ENCODE measurements at regions not wholly inside any gene's neighbourhood (a gene's known extent, or its start where the extent isn't known, plus 50 kb on each side); places are given as distances from the start of the nearest gene placed in this dataset.
"Not testable (repeated sequence)": the region's sequence is repeated elsewhere in the genome, so short reads cannot be mapped to it uniquely, and the experiment has no call there.

GRCh38 chr18:11487390-11487789, 122.0 kb upstream of the SLC35G4 start:
- H3K9me3 ChIP-seq (ENCODE audit: control extremely low read depth in 1 of 5, control insufficient read depth in 4 of 5, insufficient read depth in 2 of 5, low read depth in 1 of 5, low read length in 4 of 5) = peaks cover 0 to 2% (median 0%) of the 10 kb centered on the region in 5 experiments
- no peak overlapping the region for H3K4me3 ChIP-seq (ENCODE audit: control insufficient read depth in 1 of 7, extremely low read depth in 1 of 7, insufficient read depth in 4 of 7, low read depth in 2 of 7, low read length in 6 of 7)
- CTCF ChIA-PET = no interaction called here
- no CpG with 5 or more reads among the region's 1 CpG for WGBS (ENCODE audit: insufficient coverage)
- POLR2A ChIA-PET = no interaction called here
- no peaks in the 10 kb centered on the region for H3K27me3 ChIP-seq (replicated peaks in 2 of 5; ENCODE audit: control insufficient read depth in 4 of 5, insufficient read depth in 5 of 5, low read length in 4 of 5)
- no peak for DNase-seq
- H3K36me3 ChIP-seq (ENCODE audit: control insufficient read depth in 4 of 4, insufficient read depth in 4 of 4, low read length in 3 of 4) = no peaks in the 10 kb centered on the region
- no peaks in the 10 kb centered on the region for H3K4me1 ChIP-seq (ENCODE audit: control extremely low read depth in 1 of 4, control insufficient read depth in 4 of 4, insufficient read depth in 4 of 4, low read length in 3 of 4)
- H3K27ac ChIP-seq (ENCODE audit: insufficient read depth in 1 of 2, low read depth in 1 of 2, low read length in 2 of 2, poor library complexity in 1 of 2, severe bottlenecking in 2 of 2) = no peak overlapping the region

GRCh38 chr18:11482271-11482670, 127.1 kb upstream of the SLC35G4 start:
- Histone ChIP-seq H3K36me3 (ENCODE audit: control insufficient read depth in 4 of 4, insufficient read depth in 4 of 4, low read length in 3 of 4) (no peaks in the 10 kb centered on the region), H3K27me3 (replicated peaks in 2 of 5; ENCODE audit: control insufficient read depth in 4 of 5, insufficient read depth in 5 of 5, low read length in 4 of 5) (no peaks in the 10 kb centered on the region), H3K9me3 (ENCODE audit: control extremely low read depth in 1 of 5, control insufficient read depth in 4 of 5, insufficient read depth in 2 of 5, low read depth in 1 of 5, low read length in 4 of 5) (no peaks in the 10 kb centered on the region), H3K4me3 (ENCODE audit: control insufficient read depth in 1 of 7, extremely low read depth in 1 of 7, insufficient read depth in 4 of 7, low read depth in 2 of 7, low read length in 6 of 7) (no peak overlapping the region), H3K27ac (ENCODE audit: insufficient read depth in 1 of 2, low read depth in 1 of 2, low read length in 2 of 2, poor library complexity in 1 of 2, severe bottlenecking in 2 of 2) (no peak overlapping the region), H3K4me1 (ENCODE audit: control extremely low read depth in 1 of 4, control insufficient read depth in 4 of 4, insufficient read depth in 4 of 4, low read length in 3 of 4) (no peaks in the 10 kb centered on the region)
- ChIA-PET CTCF (interaction anchor here (0.6 kb wide), 1 partner anchor 31 kb away, joined by 4 read pairs; no protein-coding TSS in a partner anchor), POLR2A (no interaction called here)
- DNase-seq = peak in 2 of 3 donors; percentile 1 to 8

GRCh38 chr18:11480692-11481091, 128.7 kb upstream of the SLC35G4 start:
- H3K36me3 ChIP-seq (ENCODE audit: control insufficient read depth in 4 of 4, insufficient read depth in 4 of 4, low read length in 3 of 4) = no peaks in the 10 kb centered on the region
- CTCF ChIA-PET = interaction anchor here (0.5 kb wide), 1 partner anchor 700 kb away, joined by 3 read pairs; no protein-coding TSS in a partner anchor

DNA sequence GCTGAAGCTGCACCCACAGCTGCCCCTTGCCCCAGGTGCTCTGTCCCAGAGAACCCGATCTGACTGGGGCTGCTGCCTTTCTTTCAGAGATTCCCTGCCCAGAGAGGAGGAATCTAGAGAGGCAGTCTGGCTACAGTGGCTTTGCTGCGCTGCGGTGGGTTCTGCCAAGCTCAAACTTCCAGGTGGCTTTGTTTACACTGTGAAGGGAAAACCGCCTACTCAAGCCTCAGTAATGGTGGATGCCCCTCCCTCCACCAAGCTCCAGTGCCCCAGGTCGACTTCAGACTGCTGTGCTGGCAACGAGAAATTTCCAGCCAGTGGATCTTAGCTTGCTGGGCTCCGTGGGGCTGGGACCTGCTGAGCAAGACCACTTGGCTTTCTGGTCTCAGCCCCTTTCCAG, 130.4 kb upstream of the SLC35G4 start:
- H3K27ac ChIP-seq (ENCODE audit: insufficient read depth in 1 of 2, low read depth in 1 of 2, low read length in 2 of 2, poor library complexity in 1 of 2, severe bottlenecking in 2 of 2); H3K36me3 ChIP-seq (ENCODE audit: control insufficient read depth in 4 of 4, insufficient read depth in 4 of 4, low read length in 3 of 4); POLR2A ChIA-PET; H3K4me3 ChIP-seq (ENCODE audit: control insufficient read depth in 1 of 7, extremely low read depth in 1 of 7, insufficient read depth in 4 of 7, low read depth in 2 of 7, low read length in 6 of 7); H3K4me1 ChIP-seq (ENCODE audit: control extremely low read depth in 1 of 4, control insufficient read depth in 4 of 4, insufficient read depth in 4 of 4, low read length in 3 of 4); H3K9me3 ChIP-seq (ENCODE audit: control extremely low read depth in 1 of 5, control insufficient read depth in 4 of 5, insufficient read depth in 2 of 5, low read depth in 1 of 5, low read length in 4 of 5); DNase-seq; CTCF ChIA-PET; H3K27me3 ChIP-seq (replicated peaks in 2 of 5; ENCODE audit: control insufficient read depth in 4 of 5, insufficient read depth in 5 of 5, low read length in 4 of 5): not testable (repeated sequence)
- WGBS (ENCODE audit: insufficient coverage) = 96% methylated on average over 5 of the region's 7 CpGs

More at GRCh38 chr18:11480692-11481091, 128.7 kb upstream of the SLC35G4 start:
- Histone ChIP-seq H3K9me3 (ENCODE audit: control extremely low read depth in 1 of 5, control insufficient read depth in 4 of 5, insufficient read depth in 2 of 5, low read depth in 1 of 5, low read length in 4 of 5) (no peaks in the 10 kb centered on the region), H3K4me3 (ENCODE audit: control insufficient read depth in 1 of 7, extremely low read depth in 1 of 7, insufficient read depth in 4 of 7, low read depth in 2 of 7, low read length in 6 of 7) (no peak overlapping the region), H3K4me1 (ENCODE audit: control extremely low read depth in 1 of 4, control insufficient read depth in 4 of 4, insufficient read depth in 4 of 4, low read length in 3 of 4) (no peaks in the 10 kb centered on the region), H3K27me3 (replicated peaks in 2 of 5; ENCODE audit: control insufficient read depth in 4 of 5, insufficient read depth in 5 of 5, low read length in 4 of 5) (no peaks in the 10 kb centered on the region), H3K27ac (ENCODE audit: insufficient read depth in 1 of 2, low read depth in 1 of 2, low read length in 2 of 2, poor library complexity in 1 of 2, severe bottlenecking in 2 of 2) (no peak overlapping the region)
- POLR2A ChIA-PET = no interaction called here
- no CpG with 5 or more reads among the region's 1 CpG for WGBS (ENCODE audit: insufficient coverage)
- no peak for DNase-seq

GRCh38 chr18:11470941-11471340, 138.5 kb upstream of the SLC35G4 start:
- CTCF ChIA-PET = interaction anchor here (1.0 to 1.4 kb wide), 2 partner anchors 80 to 436 kb away, joined by 3 read pairs; no protein-coding TSS in a partner anchor
- no peak overlapping the region for H3K27ac ChIP-seq (ENCODE audit: insufficient read depth in 1 of 2, low read depth in 1 of 2, low read length in 2 of 2, poor library complexity in 1 of 2, severe bottlenecking in 2 of 2)
- no peaks in the 10 kb centered on the region for H3K27me3 ChIP-seq (replicated peaks in 2 of 5; ENCODE audit: control insufficient read depth in 4 of 5, insufficient read depth in 5 of 5, low read length in 4 of 5)
- no peak overlapping the region for H3K4me3 ChIP-seq (ENCODE audit: control insufficient read depth in 1 of 7, extremely low read depth in 1 of 7, insufficient read depth in 4 of 7, low read depth in 2 of 7, low read length in 6 of 7)
- no peaks in the 10 kb centered on the region for H3K36me3 ChIP-seq (ENCODE audit: control insufficient read depth in 4 of 4, insufficient read depth in 4 of 4, low read length in 3 of 4)
- no peaks in the 10 kb centered on the region for H3K9me3 ChIP-seq (ENCODE audit: control extremely low read depth in 1 of 5, control insufficient read depth in 4 of 5, insufficient read depth in 2 of 5, low read depth in 1 of 5, low read length in 4 of 5)
- WGBS (ENCODE audit: insufficient coverage) = 96% methylated on average over 7 of the region's 7 CpGs
- no peak for DNase-seq
- POLR2A ChIA-PET = no interaction called here
- no peaks in the 10 kb centered on the region for H3K4me1 ChIP-seq (ENCODE audit: control extremely low read depth in 1 of 4, control insufficient read depth in 4 of 4, insufficient read depth in 4 of 4, low read length in 3 of 4)

GRCh38 chr18:11468617-11469016, 140.8 kb upstream of the SLC35G4 start:
- Histone ChIP-seq H3K27ac (ENCODE audit: insufficient read depth in 1 of 2, low read depth in 1 of 2, low read length in 2 of 2, poor library complexity in 1 of 2, severe bottlenecking in 2 of 2) (no peak overlapping the region), H3K27me3 (replicated peaks in 2 of 5; ENCODE audit: control insufficient read depth in 4 of 5, insufficient read depth in 5 of 5, low read length in 4 of 5) (no peaks in the 10 kb centered on the region), H3K4me3 (ENCODE audit: control insufficient read depth in 1 of 7, extremely low read depth in 1 of 7, insufficient read depth in 4 of 7, low read depth in 2 of 7, low read length in 6 of 7) (no peak overlapping the region), H3K4me1 (ENCODE audit: control extremely low read depth in 1 of 4, control insufficient read depth in 4 of 4, insufficient read depth in 4 of 4, low read length in 3 of 4) (no peaks in the 10 kb centered on the region), H3K9me3 (ENCODE audit: control extremely low read depth in 1 of 5, control insufficient read depth in 4 of 5, insufficient read depth in 2 of 5, low read depth in 1 of 5, low read length in 4 of 5) (no peaks in the 10 kb centered on the region), H3K36me3 (ENCODE audit: control insufficient read depth in 4 of 4, insufficient read depth in 4 of 4, low read length in 3 of 4) (no peaks in the 10 kb centered on the region)
- POLR2A ChIA-PET = no interaction called here
- WGBS (ENCODE audit: insufficient coverage) = 60% methylated on average over 2 of the region's 2 CpGs
- CTCF ChIA-PET = no interaction called here
- DNase-seq = no peak

DNA sequence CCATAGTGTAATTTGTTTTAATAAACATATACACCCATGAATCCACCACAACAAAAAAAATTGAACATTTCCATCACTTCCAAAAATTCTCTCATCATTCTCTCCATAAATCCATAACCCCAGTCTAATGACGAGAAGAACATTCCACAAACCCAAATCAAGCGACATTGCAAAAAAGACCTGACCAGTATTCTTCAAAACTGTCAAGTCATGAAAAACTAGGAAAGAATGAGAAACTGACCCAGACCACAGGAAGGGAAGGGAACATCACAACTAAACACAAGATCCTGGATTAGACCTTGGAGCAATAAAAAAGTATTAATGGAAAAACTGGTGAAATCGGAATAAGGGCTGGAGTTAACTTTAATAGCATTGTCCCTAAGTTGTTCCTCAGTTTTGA, 141.3 kb upstream of the SLC35G4 start:
- DNase-seq = no peak
- no peak overlapping the region for H3K27ac ChIP-seq (ENCODE audit: insufficient read depth in 1 of 2, low read depth in 1 of 2, low read length in 2 of 2, poor library complexity in 1 of 2, severe bottlenecking in 2 of 2)
- no peaks in the 10 kb centered on the region for H3K4me1 ChIP-seq (ENCODE audit: control extremely low read depth in 1 of 4, control insufficient read depth in 4 of 4, insufficient read depth in 4 of 4, low read length in 3 of 4)
- WGBS (ENCODE audit: insufficient coverage) = 82% methylated on average over 2 of the region's 3 CpGs
- no peak overlapping the region for H3K4me3 ChIP-seq (ENCODE audit: control insufficient read depth in 1 of 7, extremely low read depth in 1 of 7, insufficient read depth in 4 of 7, low read depth in 2 of 7, low read length in 6 of 7)
- CTCF ChIA-PET = no interaction called here
- no peaks in the 10 kb centered on the region for H3K36me3 ChIP-seq (ENCODE audit: control insufficient read depth in 4 of 4, insufficient read depth in 4 of 4, low read length in 3 of 4)
- POLR2A ChIA-PET = no interaction called here
- no peaks in the 10 kb centered on the region for H3K27me3 ChIP-seq (replicated peaks in 2 of 5; ENCODE audit: control insufficient read depth in 4 of 5, insufficient read depth in 5 of 5, low read length in 4 of 5)
- H3K9me3 ChIP-seq (ENCODE audit: control extremely low read depth in 1 of 5, control insufficient read depth in 4 of 5, insufficient read depth in 2 of 5, low read depth in 1 of 5, low read length in 4 of 5) = no peaks in the 10 kb centered on the region
